ENCODE measurements at regions not wholly inside any gene's neighbourhood (a gene's known extent, or its start where the extent isn't known, plus 50 kb on each side); places are given as distances from the start of the nearest gene placed in this dataset.

DNA sequence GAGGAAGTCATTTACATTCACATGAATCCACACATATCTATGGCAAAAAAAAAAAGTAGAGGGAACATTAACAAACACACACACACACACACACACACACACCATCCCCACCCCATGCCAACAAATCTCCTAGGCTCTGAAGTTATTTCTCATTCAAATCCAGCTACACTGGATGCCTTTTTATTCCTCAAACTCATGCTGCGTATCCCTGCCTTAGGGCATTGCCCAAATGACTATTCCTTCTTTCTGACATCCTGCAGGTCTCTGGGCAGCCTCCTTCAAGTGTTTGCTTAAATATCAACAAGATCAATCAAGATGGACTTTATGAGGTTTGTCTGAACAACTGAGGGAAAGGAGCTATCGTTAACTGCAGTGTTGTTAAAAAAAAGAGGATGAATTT is 106.5 kb upstream of the FAM9A start:
- TF ChIP-seq GFI1 (CRISPR knock-in tag; IDR thresholded peaks at IDR 0.05; ENCODE audit: borderline replicate concordance) = no peak
- no peak for TF ChIP-seq ZNF230 (CRISPR knock-in tag; IDR thresholded peaks at IDR 0.05)
- no peak for TF ChIP-seq POLR2AphosphoS5 (IDR thresholded peaks at IDR 0.05; ENCODE audit: low read depth, low read length)
- no peak for TF ChIP-seq ZNF414 (CRISPR knock-in tag; IDR thresholded peaks at IDR 0.05)
- no peak for TF ChIP-seq ZNF367 (CRISPR knock-in tag; IDR thresholded peaks at IDR 0.05; ENCODE audit: borderline replicate concordance)
- TF ChIP-seq ZNF704 (CRISPR knock-in tag; IDR thresholded peaks at IDR 0.05; ENCODE audit: borderline replicate concordance) = no peak
